ENCODE measurements at regions not wholly inside any gene's neighbourhood (a gene's known extent, or its start where the extent isn't known, plus 50 kb on each side); places are given as distances from the start of the nearest gene placed in this dataset.

GRCh38 chr15:92324101-92324963 lies 69.3 kb upstream of the ST8SIA2 start:
- Mint-ChIP-seq H3K9me3 (ENCODE audit: unreplicated experiment) (peaks cover 3% of the 10 kb centered on the region), H3K4me1 (ENCODE audit: low read depth, unreplicated experiment) (no peaks in the 10 kb centered on the region), H3K27me3 (ENCODE audit: low read depth, unreplicated experiment) (peaks cover 29% of the 10 kb centered on the region), H3K4me3 (ENCODE audit: unreplicated experiment) (no peak overlapping the region), H3K36me3 (ENCODE audit: low read depth, unreplicated experiment) (no peaks in the 10 kb centered on the region), H3K27ac (ENCODE audit: unreplicated experiment) (no peak overlapping the region)
- TF ChIP-seq EZH2 (IDR thresholded peaks at IDR 0.05; ENCODE audit: insufficient read depth, low read length) (no peak), CTCF (IDR thresholded peaks at IDR 0.05; ENCODE audit: insufficient read depth, low read depth, low read length) (no peak)
- Histone ChIP-seq H3K27me3 (ENCODE audit: insufficient read depth, low read length) (peaks cover 2% of the 10 kb centered on the region), H3K4me3 (ENCODE audit: insufficient read depth, low read depth, low read length) (no peak overlapping the region), H3K9me3 (ENCODE audit: insufficient read depth, low read depth, low read length) (no peaks in the 10 kb centered on the region), H2AFZ (ENCODE audit: low read depth, low read length) (no peak overlapping the region), H3K4me2 (ENCODE audit: low read length) (no peak overlapping the region), H3K9ac (ENCODE audit: low read length) (no peak overlapping the region), H3K27ac (ENCODE audit: low read depth, low read length) (no peak overlapping the region), H3K36me3 (ENCODE audit: insufficient read depth, low read length) (no peaks in the 10 kb centered on the region), H4K20me1 (ENCODE audit: insufficient read depth, low read length) (no peaks in the 10 kb centered on the region), H3K4me1 (ENCODE audit: insufficient read depth, low read length) (no peaks in the 10 kb centered on the region), H3K79me2 (ENCODE audit: insufficient read depth, low read length) (no peaks in the 10 kb centered on the region)
- FAIRE-seq (no peak), DNase-seq (ENCODE audit: low read depth) (no peak)

- H2AFZ ChIP-seq (ENCODE audit: low read depth, low read length): no peak overlapping the region
- H3K9ac ChIP-seq (ENCODE audit: low read length): no peak overlapping the region
- peaks cover 2% of the 10 kb centered on the region for H3K27me3 ChIP-seq (ENCODE audit: insufficient read depth, low read length)
- Mint-ChIP-seq H3K9me3 (ENCODE audit: unreplicated experiment) (peaks cover 3% of the 10 kb centered on the region), H3K36me3 (ENCODE audit: low read depth, unreplicated experiment) (no peaks in the 10 kb centered on the region), H3K27ac (ENCODE audit: unreplicated experiment) (no peak overlapping the region), H3K4me3 (ENCODE audit: unreplicated experiment) (no peak overlapping the region), H3K27me3 (ENCODE audit: low read depth, unreplicated experiment) (peaks cover 18% of the 10 kb centered on the region), H3K4me1 (ENCODE audit: low read depth, unreplicated experiment) (no peaks in the 10 kb centered on the region)
- DNase-seq (ENCODE audit: low read depth) (no peak), FAIRE-seq (no peak)
- no peak for TF ChIP-seq EZH2 (IDR thresholded peaks at IDR 0.05; ENCODE audit: insufficient read depth, low read length)
- no peak for TF ChIP-seq CTCF (IDR thresholded peaks at IDR 0.05; ENCODE audit: insufficient read depth, low read depth, low read length)
- H4K20me1 ChIP-seq (ENCODE audit: insufficient read depth, low read length): no peaks in the 10 kb centered on the region
- no peaks in the 10 kb centered on the region for H3K4me1 ChIP-seq (ENCODE audit: insufficient read depth, low read length)
- no peak overlapping the region for H3K4me3 ChIP-seq (ENCODE audit: insufficient read depth, low read depth, low read length)
- H3K4me2 ChIP-seq (ENCODE audit: low read length): no peak overlapping the region
- H3K27ac ChIP-seq (ENCODE audit: low read depth, low read length): no peak overlapping the region
- H3K9me3 ChIP-seq (ENCODE audit: insufficient read depth, low read depth, low read length): no peaks in the 10 kb centered on the region
- H3K36me3 ChIP-seq (ENCODE audit: insufficient read depth, low read length): no peaks in the 10 kb centered on the region
- H3K79me2 ChIP-seq (ENCODE audit: insufficient read depth, low read length): no peaks in the 10 kb centered on the region
Measured at GRCh38 chr15:92326236-92326635, 67.4 kb upstream of the ST8SIA2 start.

GRCh38 chr15:92327033-92327432 lies 66.6 kb upstream of the ST8SIA2 start:
- DNase-seq (ENCODE audit: low read depth) (no peak), FAIRE-seq (no peak)
- Histone ChIP-seq H3K4me3 (ENCODE audit: insufficient read depth, low read depth, low read length) (no peak overlapping the region), H3K9me3 (ENCODE audit: insufficient read depth, low read depth, low read length) (peaks cover 4% of the 10 kb centered on the region), H4K20me1 (ENCODE audit: insufficient read depth, low read length) (no peaks in the 10 kb centered on the region), H3K27ac (ENCODE audit: low read depth, low read length) (no peak overlapping the region), H2AFZ (ENCODE audit: low read depth, low read length) (no peak overlapping the region), H3K4me1 (ENCODE audit: insufficient read depth, low read length) (no peaks in the 10 kb centered on the region), H3K4me2 (ENCODE audit: low read length) (no peak overlapping the region), H3K9ac (ENCODE audit: low read length) (no peak overlapping the region), H3K27me3 (ENCODE audit: insufficient read depth, low read length) (peaks cover 2% of the 10 kb centered on the region), H3K79me2 (ENCODE audit: insufficient read depth, low read length) (no peaks in the 10 kb centered on the region), H3K36me3 (ENCODE audit: insufficient read depth, low read length) (no peaks in the 10 kb centered on the region)
- Mint-ChIP-seq H3K4me1 (ENCODE audit: low read depth, unreplicated experiment) (no peaks in the 10 kb centered on the region), H3K27ac (ENCODE audit: unreplicated experiment) (no peak overlapping the region), H3K36me3 (ENCODE audit: low read depth, unreplicated experiment) (no peaks in the 10 kb centered on the region), H3K27me3 (ENCODE audit: low read depth, unreplicated experiment) (peaks cover 13% of the 10 kb centered on the region), H3K4me3 (ENCODE audit: unreplicated experiment) (no peak overlapping the region), H3K9me3 (ENCODE audit: unreplicated experiment) (peaks cover 3% of the 10 kb centered on the region)
- TF ChIP-seq EZH2 (IDR thresholded peaks at IDR 0.05; ENCODE audit: insufficient read depth, low read length) (no peak), CTCF (IDR thresholded peaks at IDR 0.05; ENCODE audit: insufficient read depth, low read depth, low read length) (no peak)
